IMR-90 (cell line): ENCODE measurements at regions not wholly inside any gene's neighbourhood (a gene's known extent, or its start where the extent isn't known, plus 50 kb on each side); places are given as distances from the start of the nearest gene placed in this dataset.

Experiments used
- ATAC-seq: fragments of 200-7000 bp; cut with Tn5 transposase; 2 replicates; pipeline ENCODE4 v1.9.1; 2020; ENCODE audit warnings: low read depth, mild to moderate bottlenecking, moderate library complexity
- BruUV-seq: library from RNA; stranded (reverse); fragments of 400-500 nt; replicated peaks from 2 replicates; lab custom pipeline; 2021; lab: Mats Ljungman, UMichigan
- CTCF ChIA-PET: fragments of 300-600 bp; formaldehyde crosslinking; extraction: SDS; loops from one replicate; lab custom pipeline; 2021; ENCODE audit warnings: antibody characterized with exemption; lab: Yijun Ruan, JAX
- POLR2A ChIA-PET: fragments of 300-600 bp; sonication (Branson Sonifier 250); formaldehyde crosslinking; loops from one replicate; lab custom pipeline; 2022; ENCODE audit warnings: antibody characterized with exemption; ENCODE audit not compliant: unreplicated experiment; lab: Charles Lee
- DNase-seq: peaks from one replicate; pipeline ENCODE4 v3.0.0; 2013
- H2AFZ ChIP-seq: replicated peaks from 2 replicates; pipeline ENCODE3; 2013; ENCODE audit warnings: low read length, mild to moderate bottlenecking; ENCODE audit not compliant: poor library complexity
- H2AK5ac ChIP-seq: 2 replicates; pipeline ENCODE4 v1.6.1; 2013; ENCODE audit warnings: low read depth, low read length, inconsistent platforms
- H2AK9ac ChIP-seq: replicated peaks from 2 replicates; pipeline ENCODE3; 2013; ENCODE audit warnings: mild to moderate bottlenecking, low read depth, low read length, moderate library complexity; ENCODE audit not compliant: poor library complexity
- H2BK120ac ChIP-seq: 2 replicates; pipeline ENCODE4 v1.6.1; 2013; ENCODE audit warnings: low read depth, low read length, inconsistent platforms
- H2BK15ac ChIP-seq: 3 replicates; pipeline ENCODE4 v1.6.1; 2013; ENCODE audit warnings: low read depth, low read length, inconsistent platforms
- H2BK20ac ChIP-seq: 2 replicates; pipeline ENCODE4 v1.6.1; 2013; ENCODE audit warnings: low read depth, mild to moderate bottlenecking, inconsistent platforms, low read length, moderate library complexity
- H2BK5ac ChIP-seq: 2 replicates; pipeline ENCODE4 v1.6.1; 2013; ENCODE audit warnings: mild to moderate bottlenecking, low read depth, low read length, inconsistent platforms; ENCODE audit not compliant: poor library complexity, severe bottlenecking
- H3K14ac ChIP-seq: replicated peaks from 2 replicates; pipeline ENCODE4 v1.6.1; 2013; ENCODE audit warnings: low read depth, low read length, inconsistent platforms
- H3K18ac ChIP-seq: 2 replicates; pipeline ENCODE4 v1.6.1; 2013; ENCODE audit warnings: low read depth, low read length, control low read depth
- H3K23ac ChIP-seq: 2 replicates; pipeline ENCODE4 v1.6.1; 2013; ENCODE audit warnings: low read depth, low read length, inconsistent platforms
- H3K27ac ChIP-seq: 2 replicates; pipeline ENCODE4 v1.5.1; 2013; ENCODE audit warnings: mild to moderate bottlenecking, control low read depth, low read length; ENCODE audit not compliant: insufficient read depth
- H3K27me3 ChIP-seq: 2 replicates; pipeline ENCODE4 v1.6.1; 2013; ENCODE audit warnings: low read length; ENCODE audit not compliant: control insufficient read depth, insufficient read depth
- H3K36me3 ChIP-seq: 2 replicates; pipeline ENCODE4 v1.6.1; 2013; ENCODE audit warnings: low read length, mixed read lengths; ENCODE audit not compliant: control insufficient read depth, insufficient read depth
- H3K4ac ChIP-seq: 2 replicates; pipeline ENCODE4 v1.6.1; 2013; ENCODE audit warnings: low read depth, low read length, inconsistent platforms
- H3K4me1 ChIP-seq: 2 replicates; pipeline ENCODE4 v1.6.1; 2013; ENCODE audit warnings: low read length, mixed read lengths; ENCODE audit not compliant: control insufficient read depth, insufficient read depth
- H3K4me2 ChIP-seq: 2 replicates; pipeline ENCODE4 v1.6.1; 2013; ENCODE audit warnings: low read depth, mild to moderate bottlenecking, control low read depth, low read length, moderate library complexity
- H3K4me3 ChIP-seq: 2 replicates; pipeline ENCODE4 v1.5.1; 2013; ENCODE audit warnings: low read depth, mild to moderate bottlenecking, control low read depth, low read length, moderate library complexity; ENCODE audit not compliant: insufficient read depth
- H3K56ac ChIP-seq: 2 replicates; pipeline ENCODE4 v1.6.1; 2013; ENCODE audit warnings: low read length, inconsistent platforms; ENCODE audit not compliant: insufficient read depth; ENCODE audit errors: extremely low read depth
- H3K79me1 ChIP-seq, 2 experiments: 2 replicates each; pipeline ENCODE4 v1.6.1; 2013; ENCODE audit warnings: low read length in 2 of 2, inconsistent platforms in 1 of 2, low read depth in 1 of 2
- H3K9ac ChIP-seq: 2 replicates; pipeline ENCODE4 v1.6.1; 2013; ENCODE audit warnings: low read depth, low read length, control low read depth
- H3K9me1 ChIP-seq: 2 replicates; pipeline ENCODE4 v1.6.1; 2013; ENCODE audit warnings: low read length, inconsistent platforms; ENCODE audit not compliant: insufficient read depth
- H3K9me3 ChIP-seq: 2 replicates; pipeline ENCODE4 v1.6.1; 2013; ENCODE audit warnings: low read length; ENCODE audit not compliant: control insufficient read depth, insufficient read depth
- H4K20me1 ChIP-seq: 2 replicates; pipeline ENCODE4 v1.6.1; 2013; ENCODE audit warnings: low read length, inconsistent platforms; ENCODE audit not compliant: insufficient read depth
- H4K5ac ChIP-seq: 2 replicates; pipeline ENCODE4 v1.6.1; 2013; ENCODE audit warnings: mild to moderate bottlenecking, low read depth, low read length, control low read depth
- H4K8ac ChIP-seq, 2 experiments: 2 replicates each; pipeline ENCODE4 v1.6.1; 2013; ENCODE audit warnings: low read depth in 2 of 2, low read length in 2 of 2, control low read depth in 1 of 2, inconsistent platforms in 1 of 2
- H4K91ac ChIP-seq: 2 replicates; pipeline ENCODE4 v1.6.1; 2013; ENCODE audit warnings: low read depth, low read length, inconsistent platforms; ENCODE audit not compliant: insufficient read depth
- CHD1 ChIP-seq: IDR thresholded peaks from 2 replicates; pipeline ENCODE4 v1.6.1; 2012; ENCODE audit warnings: low read depth, low read length, improper control_type of control experiment
- MAZ ChIP-seq: IDR thresholded peaks from 2 replicates; pipeline ENCODE4 v1.6.1; 2012; ENCODE audit warnings: low read depth, mild to moderate bottlenecking, low read length, improper control_type of control experiment, moderate library complexity, borderline replicate concordance
- WGBS, 2 experiments: methylation state at CpG; one replicate each; pipeline versions ENCODE4 v1.1.5 to v1.1.7; 2013; ENCODE audit warnings: missing lambda C conversion rate in 2 of 2; ENCODE audit not compliant: insufficient read length in 1 of 2; ENCODE audit errors: extremely low coverage in 2 of 2; 5-methylcytosine and 5-hydroxymethylcytosine counted together
- dilution Hi-C: fragments of 300-500 bp; cut with HindIII; formaldehyde crosslinking; loops from one replicate; pipeline ENCODE4 v1.14.3; 2018; ENCODE audit warnings: low sequenced_read_pairs; ENCODE audit not compliant: unreplicated experiment
- in situ Hi-C: fragments of 300-500 bp; cut with MboI; formaldehyde crosslinking; loops from 3 replicates; pipeline ENCODE4 v1.14.3; 2019; ENCODE audit warnings: low sequenced_read_pairs, inconsistent platforms, mixed read lengths
- intact Hi-C: fragments of 100-400 bp; cut with micrococcal nuclease; formaldehyde crosslinking; loops from 2 replicates; pipeline ENCODE4 v1.10.0; 2022

GRCh38 chr5:174504266-174504726 lies 220.1 kb upstream of the MSX2 start:
- Histone ChIP-seq H3K4me3 (no peak overlapping the region), H2BK15ac (0 out of 3 replicates have a peak overlapping the region, but pooled peaks have one; percentile 23), H4K91ac (peak overlapping the region; percentile 70), H3K9ac (no peak overlapping the region), H2BK20ac (peak overlapping the region; percentile 53; the same call in 1 of the 2 replicates), H3K4ac (peak overlapping the region; percentile 87), H4K8ac (peak overlapping the region; percentile 39 to 70; a peak in 3 of 4 replicates), H2AFZ (no peak overlapping the region), H2BK120ac (peak overlapping the region; percentile 77), H3K4me1 (peaks cover 10% of the 10 kb centered on the region), H3K9me1 (peaks cover 6% of the 10 kb centered on the region; the same call in 1 of the 2 replicates), H3K56ac (no peak overlapping the region), H3K27me3 (no peaks in the 10 kb centered on the region), H4K20me1 (no peaks in the 10 kb centered on the region), H3K9me3 (no peaks in the 10 kb centered on the region), H2AK9ac (no peak overlapping the region), H2BK5ac (no peak overlapping the region), H3K36me3 (no peaks in the 10 kb centered on the region), H3K23ac (no peak overlapping the region), H3K27ac (peak overlapping the region; percentile 1; the same call in 1 of the 2 replicates), H3K14ac (no peak overlapping the region; the same call in 1 of the 2 replicates), H2AK5ac (no peak overlapping the region), H3K79me1 (no peaks in the 10 kb centered on the region), H4K5ac (peak overlapping the region; percentile 26; the same call in 1 of the 2 replicates), H3K18ac (peak overlapping the region; percentile 24), H3K4me2 (no peak overlapping the region; the same call in 1 of the 2 replicates)
- dilution Hi-C loops (no loop called here), in situ Hi-C loops (no loop called here), intact Hi-C loops (no loop called here)
- POLR2A ChIA-PET = no interaction called here
- WGBS, 2 experiments = no CpG with 5 or more reads among the region's 9 CpGs
- DNase-seq (no peak), ATAC-seq (peak; percentile 28; the same call in 1 of the 2 replicates)
- no TSS peak for BruUV-seq
- CTCF ChIA-PET = no interaction called here
- no peak for TF ChIP-seq CHD1
- TF ChIP-seq MAZ = no peak
